Prostate gland (tissue), 2 donors: ENCODE measurements at regions not wholly inside any gene's neighbourhood (a gene's known extent, or its start where the extent isn't known, plus 50 kb on each side); places are given as distances from the start of the nearest gene placed in this dataset.

ENCODE experiments used
- CTCF ChIP-seq, 4 experiments: fragments of 200-600 bp in 2 of 4; fragments of 450-650 bp in 2 of 4; sonication (generic) in 2 of 4; IDR thresholded peaks; 1 replicate in 3 of 4; 2 replicates in 1 of 4; pipeline ENCODE4 v1.5.1; 2016 to 2019; ENCODE audit warnings: antibody characterized with exemption in 4 of 4, mild to moderate bottlenecking in 2 of 4, moderate library complexity in 2 of 4
- POLR2A ChIP-seq: fragments of 450-650 bp; IDR thresholded peaks from one replicate; pipeline ENCODE4 v1.6.1; 2016; ENCODE audit warnings: antibody characterized with exemption, mild to moderate bottlenecking

- TF ChIP-seq CTCF (IDR thresholded peaks at IDR 0.05) (no peak), POLR2A (no peak)
These were observed 178.0 kb downstream of the TLR4 start for GRCh38 chr9:117882171-117882570.
